ENCODE measurements at regions not wholly inside any gene's neighbourhood (a gene's known extent, or its start where the extent isn't known, plus 50 kb on each side); places are given as distances from the start of the nearest gene placed in this dataset.

GRCh38 chr4:170868170-170868569 is 778.4 kb upstream of the AADAT start:
- no peak for TF ChIP-seq CTCF (IDR thresholded peaks at IDR 0.05; ENCODE audit: insufficient read depth, low read depth, low read length, missing control alignments)
- no peak overlapping the region for H3K4me3 ChIP-seq (ENCODE audit: low read depth, low read length)
- DNase-seq (ENCODE audit: low read depth), result no peak

- TF ChIP-seq CTCF (IDR thresholded peaks at IDR 0.05; ENCODE audit: insufficient read depth, low read depth, low read length, missing control alignments), result no peak
- no peak overlapping the region for H3K4me3 ChIP-seq (ENCODE audit: low read depth, low read length)
- no peak for DNase-seq (ENCODE audit: low read depth)
Measured at GRCh38 chr4:170854097-170854496, 764.3 kb upstream of the AADAT start.

GRCh38 chr4:170853422-170854021 is 763.8 kb upstream of the AADAT start:
- peak; percentile 69 for TF ChIP-seq CTCF (IDR thresholded peaks at IDR 0.05; ENCODE audit: insufficient read depth, low read depth, low read length, missing control alignments)
- H3K4me3 ChIP-seq (ENCODE audit: low read depth, low read length), result no peak overlapping the region
- peak; percentile 74 for DNase-seq (ENCODE audit: low read depth)

GRCh38 chr4:170849969-170850368 is 760.2 kb upstream of the AADAT start:
- peak; percentile 20 for DNase-seq (ENCODE audit: low read depth)
- no peak for TF ChIP-seq CTCF (IDR thresholded peaks at IDR 0.05; ENCODE audit: insufficient read depth, low read depth, low read length, missing control alignments)
- H3K4me3 ChIP-seq (ENCODE audit: low read depth, low read length), result no peak overlapping the region

GRCh38 chr4:170827562-170828274 is 738.0 kb upstream of the AADAT start:
- TF ChIP-seq CTCF (IDR thresholded peaks at IDR 0.05; ENCODE audit: insufficient read depth, low read depth, low read length, missing control alignments), result no peak
- no peak overlapping the region for H3K4me3 ChIP-seq (ENCODE audit: low read depth, low read length)
- no peak for DNase-seq (ENCODE audit: low read depth)

GRCh38 chr4:170818786-170819185 is 729.0 kb upstream of the AADAT start:
- TF ChIP-seq CTCF (IDR thresholded peaks at IDR 0.05; ENCODE audit: insufficient read depth, low read depth, low read length, missing control alignments), result no peak
- DNase-seq (ENCODE audit: low read depth), result no peak

GRCh38 chr4:170805352-170805751 is 715.6 kb upstream of the AADAT start:
- no peak for DNase-seq (ENCODE audit: low read depth)
- TF ChIP-seq CTCF (IDR thresholded peaks at IDR 0.05; ENCODE audit: insufficient read depth, low read depth, low read length, missing control alignments), result no peak
- no peak overlapping the region for H3K4me3 ChIP-seq (ENCODE audit: low read depth, low read length)

More at GRCh38 chr4:170818786-170819185, 729.0 kb upstream of the AADAT start:
- H3K4me3 ChIP-seq (ENCODE audit: low read depth, low read length), result no peak overlapping the region
